ENCODE measurements at regions not wholly inside any gene's neighbourhood (a gene's known extent, or its start where the extent isn't known, plus 50 kb on each side); places are given as distances from the start of the nearest gene placed in this dataset.

GRCh38 chr12:54736549-54736948 lies 88.4 kb upstream of the DCD start:
- TF ChIP-seq CTCF (IDR thresholded peaks at IDR 0.05) (no peak), EZH2 (IDR thresholded peaks at IDR 0.05; ENCODE audit: borderline replicate concordance, insufficient read depth, low read depth, low read length, poor library complexity, severe bottlenecking) (no peak)
